ENCODE measurements at regions not wholly inside any gene's neighbourhood (a gene's known extent, or its start where the extent isn't known, plus 50 kb on each side); places are given as distances from the start of the nearest gene placed in this dataset.

DNA sequence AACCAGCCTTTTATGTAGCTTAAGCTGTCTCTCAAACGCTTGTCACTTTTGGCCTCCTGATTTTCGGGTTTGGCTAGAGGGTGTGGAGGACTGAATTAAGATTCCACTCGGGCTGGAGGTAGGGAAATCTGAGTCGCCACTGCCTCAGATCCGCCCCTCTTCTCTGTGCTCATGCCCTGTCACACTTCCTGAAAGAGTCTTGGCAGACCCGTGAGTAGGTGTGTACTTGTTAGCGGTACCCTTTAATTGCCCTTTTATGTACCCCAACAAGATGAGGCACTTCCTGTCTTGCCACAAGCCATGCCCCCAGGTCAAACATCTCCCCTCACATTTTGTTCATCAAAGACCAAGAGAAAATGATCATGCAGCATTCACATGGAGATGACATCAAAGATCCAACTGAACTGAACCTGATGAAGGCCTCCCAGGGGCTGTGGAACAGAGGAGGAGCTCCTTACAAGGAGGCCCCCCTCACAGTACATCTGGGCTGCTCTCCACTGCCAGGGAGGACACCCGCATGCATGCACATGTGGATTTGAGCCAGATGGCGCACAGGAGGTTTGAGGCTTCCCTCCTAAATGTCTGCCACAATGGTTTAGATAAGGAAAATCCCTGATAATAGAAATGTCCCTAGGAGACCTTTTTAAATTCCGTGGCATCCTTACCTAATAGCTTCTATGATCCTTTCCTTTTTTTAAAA is 86.5 kb upstream of the CDKN3 start:
- no peak overlapping the region for H2AFZ ChIP-seq (ENCODE audit: low read depth)
- no peak overlapping the region for H3K27ac ChIP-seq

GRCh38 chr14:54310851-54311228 is 86.0 kb upstream of the CDKN3 start:
- TF ChIP-seq, protein P1, sequence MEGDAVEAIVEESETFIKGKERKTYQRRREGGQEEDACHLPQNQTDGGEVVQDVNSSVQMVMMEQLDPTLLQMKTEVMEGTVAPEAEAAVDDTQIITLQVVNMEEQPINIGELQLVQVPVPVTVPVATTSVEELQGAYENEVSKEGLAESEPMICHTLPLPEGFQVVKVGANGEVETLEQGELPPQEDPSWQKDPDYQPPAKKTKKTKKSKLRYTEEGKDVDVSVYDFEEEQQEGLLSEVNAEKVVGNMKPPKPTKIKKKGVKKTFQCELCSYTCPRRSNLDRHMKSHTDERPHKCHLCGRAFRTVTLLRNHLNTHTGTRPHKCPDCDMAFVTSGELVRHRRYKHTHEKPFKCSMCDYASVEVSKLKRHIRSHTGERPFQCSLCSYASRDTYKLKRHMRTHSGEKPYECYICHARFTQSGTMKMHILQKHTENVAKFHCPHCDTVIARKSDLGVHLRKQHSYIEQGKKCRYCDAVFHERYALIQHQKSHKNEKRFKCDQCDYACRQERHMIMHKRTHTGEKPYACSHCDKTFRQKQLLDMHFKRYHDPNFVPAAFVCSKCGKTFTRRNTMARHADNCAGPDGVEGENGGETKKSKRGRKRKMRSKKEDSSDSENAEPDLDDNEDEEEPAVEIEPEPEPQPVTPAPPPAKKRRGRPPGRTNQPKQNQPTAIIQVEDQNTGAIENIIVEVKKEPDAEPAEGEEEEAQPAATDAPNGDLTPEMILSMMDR (conservative IDR thresholded peaks at IDR 0.05; ENCODE audit: low read depth, low read length) = no peak
- H3K36me3 ChIP-seq (ENCODE audit: insufficient read depth) = no peaks in the 10 kb centered on the region
- no peaks in the 10 kb centered on the region for H4K20me1 ChIP-seq (ENCODE audit: insufficient read depth)
- no peak overlapping the region for H3K4me3 ChIP-seq (IDR thresholded peaks at IDR 0.05; ENCODE audit: insufficient read depth, low read depth, low read length)
- H3K27me3 ChIP-seq (ENCODE audit: insufficient read depth, low read depth) = no peaks in the 10 kb centered on the region
- H2AFZ ChIP-seq (ENCODE audit: low read depth) = no peak overlapping the region
- no peaks in the 10 kb centered on the region for H3K79me2 ChIP-seq (ENCODE audit: insufficient read depth, low read depth)
- H3K9ac ChIP-seq = no peak overlapping the region
- H3K4me2 ChIP-seq = no peak overlapping the region
- H3K4me1 ChIP-seq (ENCODE audit: low read depth, poor library complexity, severe bottlenecking) = no peaks in the 10 kb centered on the region
- no peak overlapping the region for H3K27ac ChIP-seq

More for the DNA sequence above, 86.5 kb upstream of the CDKN3 start:
- H3K36me3 ChIP-seq (ENCODE audit: insufficient read depth) = no peaks in the 10 kb centered on the region
- H3K27me3 ChIP-seq (ENCODE audit: insufficient read depth, low read depth) = no peaks in the 10 kb centered on the region
- H3K9ac ChIP-seq = no peak overlapping the region
- H3K4me2 ChIP-seq = no peak overlapping the region
- H3K79me2 ChIP-seq (ENCODE audit: insufficient read depth, low read depth) = no peaks in the 10 kb centered on the region
- H3K4me1 ChIP-seq (ENCODE audit: low read depth, poor library complexity, severe bottlenecking) = no peaks in the 10 kb centered on the region
- TF ChIP-seq, protein P1 (conservative IDR thresholded peaks at IDR 0.05; ENCODE audit: low read depth, low read length) = no peak
- no peaks in the 10 kb centered on the region for H4K20me1 ChIP-seq (ENCODE audit: insufficient read depth)
- H3K4me3 ChIP-seq (IDR thresholded peaks at IDR 0.05; ENCODE audit: insufficient read depth, low read depth, low read length) = no peak overlapping the region

DNA sequence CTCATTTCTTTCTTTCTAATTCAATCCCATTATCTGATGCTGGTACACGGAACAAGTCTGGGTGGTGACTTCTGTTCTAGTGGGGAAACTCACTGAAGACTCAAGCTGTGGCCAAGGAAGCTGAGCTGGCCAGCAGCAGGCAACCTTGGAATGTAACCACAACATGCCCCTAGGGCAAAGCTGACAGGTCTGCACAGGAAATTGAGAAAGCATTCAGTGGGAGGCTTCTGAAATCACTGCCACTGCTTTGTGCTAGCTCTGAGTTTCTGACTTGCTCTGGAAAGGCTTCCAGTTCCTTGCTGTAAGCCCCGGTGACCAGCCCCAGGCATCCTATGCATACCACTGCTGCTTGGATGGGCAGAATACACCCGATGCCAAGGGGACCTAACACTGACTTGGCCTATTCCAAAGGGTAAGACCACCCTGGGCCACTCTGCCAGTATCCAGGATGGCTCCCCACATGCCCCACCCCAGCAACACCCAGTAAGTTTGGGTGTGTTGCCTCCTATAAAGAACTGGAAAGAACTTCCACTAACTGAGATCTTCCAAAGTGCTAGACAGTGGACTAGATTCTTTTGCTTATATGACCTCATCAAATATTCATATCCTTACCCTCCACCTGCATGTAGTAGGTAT is 84.5 kb upstream of the CDKN3 start:
- no peak overlapping the region for H2AFZ ChIP-seq (ENCODE audit: low read depth)
- no peaks in the 10 kb centered on the region for H3K79me2 ChIP-seq (ENCODE audit: insufficient read depth, low read depth)
- no peaks in the 10 kb centered on the region for H3K36me3 ChIP-seq (ENCODE audit: insufficient read depth)
- no peak overlapping the region for H3K4me2 ChIP-seq
- H3K27me3 ChIP-seq (ENCODE audit: insufficient read depth, low read depth) = no peaks in the 10 kb centered on the region
- no peak overlapping the region for H3K9ac ChIP-seq
- no peaks in the 10 kb centered on the region for H3K4me1 ChIP-seq (ENCODE audit: low read depth, poor library complexity, severe bottlenecking)
- H3K4me3 ChIP-seq (IDR thresholded peaks at IDR 0.05; ENCODE audit: insufficient read depth, low read depth, low read length) = no peak overlapping the region
- TF ChIP-seq, protein P1 (conservative IDR thresholded peaks at IDR 0.05; ENCODE audit: low read depth, low read length) = no peak
- no peaks in the 10 kb centered on the region for H4K20me1 ChIP-seq (ENCODE audit: insufficient read depth)
- H3K27ac ChIP-seq = no peak overlapping the region

GRCh38 chr14:54314365-54315104 is 82.3 kb upstream of the CDKN3 start:
- no peaks in the 10 kb centered on the region for H3K79me2 ChIP-seq (ENCODE audit: insufficient read depth, low read depth)
- no peak overlapping the region for H3K9ac ChIP-seq
- no peaks in the 10 kb centered on the region for H3K27me3 ChIP-seq (ENCODE audit: insufficient read depth, low read depth)
- no peaks in the 10 kb centered on the region for H3K4me1 ChIP-seq (ENCODE audit: low read depth, poor library complexity, severe bottlenecking)
- H2AFZ ChIP-seq (ENCODE audit: low read depth) = no peak overlapping the region
- H3K4me2 ChIP-seq = no peak overlapping the region
- TF ChIP-seq, protein P1 (conservative IDR thresholded peaks at IDR 0.05; ENCODE audit: low read depth, low read length) = no peak
- no peak overlapping the region for H3K4me3 ChIP-seq (IDR thresholded peaks at IDR 0.05; ENCODE audit: insufficient read depth, low read depth, low read length)
- H4K20me1 ChIP-seq (ENCODE audit: insufficient read depth) = no peaks in the 10 kb centered on the region
- no peaks in the 10 kb centered on the region for H3K36me3 ChIP-seq (ENCODE audit: insufficient read depth)
- H3K27ac ChIP-seq = no peak overlapping the region

All from KMS-11 (cell line).